IMR-90 (cell line): ENCODE measurements at regions not wholly inside any gene's neighbourhood (a gene's known extent, or its start where the extent isn't known, plus 50 kb on each side); places are given as distances from the start of the nearest gene placed in this dataset.

Experiments used
- ATAC-seq: fragments of 200-7000 bp; cut with Tn5 transposase; 2 replicates; pipeline ENCODE4 v1.9.1; 2020; ENCODE audit warnings: low read depth, mild to moderate bottlenecking, moderate library complexity
- BruUV-seq: library from RNA; stranded (reverse); fragments of 400-500 nt; replicated peaks from 2 replicates; lab custom pipeline; 2021; lab: Mats Ljungman, UMichigan
- CTCF ChIA-PET: fragments of 300-600 bp; formaldehyde crosslinking; extraction: SDS; loops from one replicate; lab custom pipeline; 2021; ENCODE audit warnings: antibody characterized with exemption; lab: Yijun Ruan, JAX
- POLR2A ChIA-PET: fragments of 300-600 bp; sonication (Branson Sonifier 250); formaldehyde crosslinking; loops from one replicate; lab custom pipeline; 2022; ENCODE audit warnings: antibody characterized with exemption; ENCODE audit not compliant: unreplicated experiment; lab: Charles Lee
- DNase-seq: peaks from one replicate; pipeline ENCODE4 v3.0.0; 2013
- H2AFZ ChIP-seq: replicated peaks from 2 replicates; pipeline ENCODE3; 2013; ENCODE audit warnings: low read length, mild to moderate bottlenecking; ENCODE audit not compliant: poor library complexity
- H2AK5ac ChIP-seq: 2 replicates; pipeline ENCODE4 v1.6.1; 2013; ENCODE audit warnings: low read depth, low read length, inconsistent platforms
- H2AK9ac ChIP-seq: replicated peaks from 2 replicates; pipeline ENCODE3; 2013; ENCODE audit warnings: mild to moderate bottlenecking, low read depth, low read length, moderate library complexity; ENCODE audit not compliant: poor library complexity
- H2BK120ac ChIP-seq: 2 replicates; pipeline ENCODE4 v1.6.1; 2013; ENCODE audit warnings: low read depth, low read length, inconsistent platforms
- H2BK15ac ChIP-seq: 3 replicates; pipeline ENCODE4 v1.6.1; 2013; ENCODE audit warnings: low read depth, low read length, inconsistent platforms
- H2BK20ac ChIP-seq: 2 replicates; pipeline ENCODE4 v1.6.1; 2013; ENCODE audit warnings: low read depth, mild to moderate bottlenecking, inconsistent platforms, low read length, moderate library complexity
- H2BK5ac ChIP-seq: 2 replicates; pipeline ENCODE4 v1.6.1; 2013; ENCODE audit warnings: mild to moderate bottlenecking, low read depth, low read length, inconsistent platforms; ENCODE audit not compliant: poor library complexity, severe bottlenecking
- H3K14ac ChIP-seq: replicated peaks from 2 replicates; pipeline ENCODE4 v1.6.1; 2013; ENCODE audit warnings: low read depth, low read length, inconsistent platforms
- H3K18ac ChIP-seq: 2 replicates; pipeline ENCODE4 v1.6.1; 2013; ENCODE audit warnings: low read depth, low read length, control low read depth
- H3K23ac ChIP-seq: 2 replicates; pipeline ENCODE4 v1.6.1; 2013; ENCODE audit warnings: low read depth, low read length, inconsistent platforms
- H3K27ac ChIP-seq: 2 replicates; pipeline ENCODE4 v1.5.1; 2013; ENCODE audit warnings: mild to moderate bottlenecking, control low read depth, low read length; ENCODE audit not compliant: insufficient read depth
- H3K27me3 ChIP-seq: 2 replicates; pipeline ENCODE4 v1.6.1; 2013; ENCODE audit warnings: low read length; ENCODE audit not compliant: control insufficient read depth, insufficient read depth
- H3K36me3 ChIP-seq: 2 replicates; pipeline ENCODE4 v1.6.1; 2013; ENCODE audit warnings: low read length, mixed read lengths; ENCODE audit not compliant: control insufficient read depth, insufficient read depth
- H3K4ac ChIP-seq: 2 replicates; pipeline ENCODE4 v1.6.1; 2013; ENCODE audit warnings: low read depth, low read length, inconsistent platforms
- H3K4me1 ChIP-seq: 2 replicates; pipeline ENCODE4 v1.6.1; 2013; ENCODE audit warnings: low read length, mixed read lengths; ENCODE audit not compliant: control insufficient read depth, insufficient read depth
- H3K4me2 ChIP-seq: 2 replicates; pipeline ENCODE4 v1.6.1; 2013; ENCODE audit warnings: low read depth, mild to moderate bottlenecking, control low read depth, low read length, moderate library complexity
- H3K4me3 ChIP-seq: 2 replicates; pipeline ENCODE4 v1.5.1; 2013; ENCODE audit warnings: low read depth, mild to moderate bottlenecking, control low read depth, low read length, moderate library complexity; ENCODE audit not compliant: insufficient read depth
- H3K56ac ChIP-seq: 2 replicates; pipeline ENCODE4 v1.6.1; 2013; ENCODE audit warnings: low read length, inconsistent platforms; ENCODE audit not compliant: insufficient read depth; ENCODE audit errors: extremely low read depth
- H3K79me1 ChIP-seq, 2 experiments: 2 replicates each; pipeline ENCODE4 v1.6.1; 2013; ENCODE audit warnings: low read length in 2 of 2, inconsistent platforms in 1 of 2, low read depth in 1 of 2
- H3K9ac ChIP-seq: 2 replicates; pipeline ENCODE4 v1.6.1; 2013; ENCODE audit warnings: low read depth, low read length, control low read depth
- H3K9me1 ChIP-seq: 2 replicates; pipeline ENCODE4 v1.6.1; 2013; ENCODE audit warnings: low read length, inconsistent platforms; ENCODE audit not compliant: insufficient read depth
- H3K9me3 ChIP-seq: 2 replicates; pipeline ENCODE4 v1.6.1; 2013; ENCODE audit warnings: low read length; ENCODE audit not compliant: control insufficient read depth, insufficient read depth
- H4K20me1 ChIP-seq: 2 replicates; pipeline ENCODE4 v1.6.1; 2013; ENCODE audit warnings: low read length, inconsistent platforms; ENCODE audit not compliant: insufficient read depth
- H4K5ac ChIP-seq: 2 replicates; pipeline ENCODE4 v1.6.1; 2013; ENCODE audit warnings: mild to moderate bottlenecking, low read depth, low read length, control low read depth
- H4K8ac ChIP-seq, 2 experiments: 2 replicates each; pipeline ENCODE4 v1.6.1; 2013; ENCODE audit warnings: low read depth in 2 of 2, low read length in 2 of 2, control low read depth in 1 of 2, inconsistent platforms in 1 of 2
- H4K91ac ChIP-seq: 2 replicates; pipeline ENCODE4 v1.6.1; 2013; ENCODE audit warnings: low read depth, low read length, inconsistent platforms; ENCODE audit not compliant: insufficient read depth
- BHLHE40 ChIP-seq: fragments of 150-350 bp; IDR thresholded peaks from 2 replicates; pipeline ENCODE4 v1.6.1; 2016; ENCODE audit warnings: mild to moderate bottlenecking, low read depth, low read length
- CEBPB ChIP-seq: IDR thresholded peaks from 2 replicates; pipeline ENCODE4 v1.6.1; 2012; ENCODE audit warnings: low read depth, low read length, improper control_type of control experiment
- FOS ChIP-seq: fragments of 150-350 bp; IDR thresholded peaks from 2 replicates; pipeline ENCODE4 v1.6.1; 2016; ENCODE audit warnings: low read depth, low read length
- MAFK ChIP-seq: IDR thresholded peaks from 2 replicates; pipeline ENCODE4 v1.6.1; 2012; ENCODE audit warnings: low read depth, low read length, improper control_type of control experiment
- MAZ ChIP-seq: IDR thresholded peaks from 2 replicates; pipeline ENCODE4 v1.6.1; 2012; ENCODE audit warnings: low read depth, mild to moderate bottlenecking, low read length, improper control_type of control experiment, moderate library complexity, borderline replicate concordance
- MXI1 ChIP-seq: IDR thresholded peaks from 2 replicates; pipeline ENCODE4 v1.6.1; 2012; ENCODE audit warnings: low read depth, mild to moderate bottlenecking, low read length, moderate library complexity, borderline replicate concordance
- POLR2A ChIP-seq: IDR thresholded peaks from 2 replicates; pipeline ENCODE4 v1.6.1; 2012; ENCODE audit warnings: mild to moderate bottlenecking, low read depth, low read length
- SMC3 ChIP-seq: fragments of 150-350 bp; IDR thresholded peaks from 2 replicates; pipeline ENCODE4 v1.6.1; 2016; ENCODE audit warnings: low read depth, mild to moderate bottlenecking, antibody characterized with exemption, low read length, moderate library complexity
- WGBS, 2 experiments: methylation state at CpG; one replicate each; pipeline versions ENCODE4 v1.1.5 to v1.1.7; 2013; ENCODE audit warnings: missing lambda C conversion rate in 2 of 2; ENCODE audit not compliant: insufficient read length in 1 of 2; ENCODE audit errors: extremely low coverage in 2 of 2; 5-methylcytosine and 5-hydroxymethylcytosine counted together
- dilution Hi-C: fragments of 300-500 bp; cut with HindIII; formaldehyde crosslinking; loops from one replicate; pipeline ENCODE4 v1.14.3; 2018; ENCODE audit warnings: low sequenced_read_pairs; ENCODE audit not compliant: unreplicated experiment
- in situ Hi-C: fragments of 300-500 bp; cut with MboI; formaldehyde crosslinking; loops from 3 replicates; pipeline ENCODE4 v1.14.3; 2019; ENCODE audit warnings: low sequenced_read_pairs, inconsistent platforms, mixed read lengths
- intact Hi-C: fragments of 100-400 bp; cut with micrococcal nuclease; formaldehyde crosslinking; loops from 2 replicates; pipeline ENCODE4 v1.10.0; 2022
- TF ChIP-seq, protein P1 (sequence below): fragments of 150-350 bp; IDR thresholded peaks from 2 replicates; pipeline ENCODE4 v1.6.1; 2016; ENCODE audit warnings: low read depth, mild to moderate bottlenecking, low read length, moderate library complexity, borderline replicate concordance

DNA sequence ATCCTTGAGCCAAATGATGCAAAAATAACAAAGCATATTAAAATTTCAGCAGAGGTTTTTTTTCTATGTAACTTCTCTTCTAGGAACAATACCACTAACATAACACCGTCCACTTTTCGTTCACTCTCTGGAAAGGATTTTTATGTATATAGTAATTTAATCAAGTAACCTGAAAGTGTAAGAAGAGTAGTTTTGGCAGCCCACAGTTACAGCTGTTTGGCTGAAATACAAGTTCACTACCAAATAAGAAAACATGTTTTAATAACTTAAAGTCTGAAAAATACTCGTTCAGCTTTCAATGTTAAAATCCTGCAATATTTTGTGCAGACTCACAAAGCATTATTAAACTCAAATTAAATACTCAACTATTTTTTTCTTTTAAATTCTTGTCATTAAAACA, 896.8 kb upstream of the ADGRL4 start:
- Histone ChIP-seq H3K18ac (no peak overlapping the region), H3K4me2 (no peak overlapping the region), H3K4me3 (no peak overlapping the region), H2AFZ (no peak overlapping the region), H3K56ac (no peak overlapping the region), H2AK9ac (no peak overlapping the region), H3K9me1 (no peaks in the 10 kb centered on the region), H4K8ac (no peak overlapping the region), H3K27me3 (no peaks in the 10 kb centered on the region), H4K91ac (no peak overlapping the region), H3K9ac (no peak overlapping the region), H3K79me1 (no peaks in the 10 kb centered on the region), H2BK5ac (no peak overlapping the region), H3K4ac (no peak overlapping the region), H3K36me3 (no peaks in the 10 kb centered on the region), H3K4me1 (peaks cover 5% of the 10 kb centered on the region), H3K23ac (no peak overlapping the region), H4K5ac (no peak overlapping the region), H3K14ac (no peak overlapping the region), H2BK15ac (no peak overlapping the region; the same call in 2 of the 3 replicates), H3K9me3 (no peaks in the 10 kb centered on the region; the same call in 1 of the 2 replicates), H3K27ac (no peak overlapping the region), H2BK20ac (peak overlapping the region; percentile 34; the same call in 1 of the 2 replicates), H4K20me1 (no peaks in the 10 kb centered on the region), H2BK120ac (no peak overlapping the region), H2AK5ac (no peak overlapping the region)
- in situ Hi-C loops (no loop called here), dilution Hi-C loops (no loop called here), intact Hi-C loops (loop anchor here (5.0 to 10.0 kb wide), 2 partner anchors 406 to 1059 kb away; no protein-coding TSS in a partner anchor)
- BruUV-seq, result no TSS peak
- WGBS, 2 experiments, result no CpG with 5 or more reads among the region's 3 CpGs
- CTCF ChIA-PET, result no interaction called here
- TF ChIP-seq SMC3, result no peak
- TF ChIP-seq CEBPB, result no peak
- no peak for TF ChIP-seq MXI1
- no peak for TF ChIP-seq FOS
- no peak for TF ChIP-seq BHLHE40
- TF ChIP-seq, protein P1, sequence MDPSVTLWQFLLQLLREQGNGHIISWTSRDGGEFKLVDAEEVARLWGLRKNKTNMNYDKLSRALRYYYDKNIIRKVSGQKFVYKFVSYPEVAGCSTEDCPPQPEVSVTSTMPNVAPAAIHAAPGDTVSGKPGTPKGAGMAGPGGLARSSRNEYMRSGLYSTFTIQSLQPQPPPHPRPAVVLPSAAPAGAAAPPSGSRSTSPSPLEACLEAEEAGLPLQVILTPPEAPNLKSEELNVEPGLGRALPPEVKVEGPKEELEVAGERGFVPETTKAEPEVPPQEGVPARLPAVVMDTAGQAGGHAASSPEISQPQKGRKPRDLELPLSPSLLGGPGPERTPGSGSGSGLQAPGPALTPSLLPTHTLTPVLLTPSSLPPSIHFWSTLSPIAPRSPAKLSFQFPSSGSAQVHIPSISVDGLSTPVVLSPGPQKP, result no peak
- TF ChIP-seq MAFK, result no peak
- TF ChIP-seq POLR2A, result no peak
- TF ChIP-seq MAZ, result no peak
- DNase-seq (peak; percentile 7), ATAC-seq (no peak)
- POLR2A ChIA-PET, result no interaction called here
